ENCODE measurements at regions not wholly inside any gene's neighbourhood (a gene's known extent, or its start where the extent isn't known, plus 50 kb on each side); places are given as distances from the start of the nearest gene placed in this dataset.
"Not testable (repeated sequence)": the region's sequence is repeated elsewhere in the genome, so short reads cannot be mapped to it uniquely, and the experiment has no call there.

GRCh38 chr18:78459668-78460067, 520.0 kb upstream of the SALL3 start:
- Mint-ChIP-seq H3K27ac (no peak overlapping the region), H3K4me3 (no peak overlapping the region)
- no peak for DNase-seq

GRCh38 chr18:78460558-78460957, 519.1 kb upstream of the SALL3 start:
- Mint-ChIP-seq H3K36me3 (ENCODE audit: low read depth) (no peaks in the 10 kb centered on the region), H3K4me3 (no peak overlapping the region), H3K4me1 (no peaks in the 10 kb centered on the region), H3K27ac (no peak overlapping the region), H3K27me3 (no peaks in the 10 kb centered on the region)
- DNase-seq (no peak), ATAC-seq (no peak)
- H3K9me3 ChIP-seq (ENCODE audit: control insufficient read depth, low read length, poor library complexity, severe bottlenecking): no peaks in the 10 kb centered on the region

More at GRCh38 chr18:78459668-78460067, 520.0 kb upstream of the SALL3 start:
- H3K9me3 ChIP-seq (ENCODE audit: control insufficient read depth, low read length, poor library complexity, severe bottlenecking): no peaks in the 10 kb centered on the region
- no peaks in the 10 kb centered on the region for H3K4me1 Mint-ChIP-seq
- H3K36me3 Mint-ChIP-seq (ENCODE audit: low read depth): no peaks in the 10 kb centered on the region
- no peak for ATAC-seq
- H3K27me3 Mint-ChIP-seq: no peaks in the 10 kb centered on the region

GRCh38 chr18:78473563-78473962, 506.1 kb upstream of the SALL3 start:
- DNase-seq: no peak
- Mint-ChIP-seq H3K36me3 (ENCODE audit: low read depth) (no peaks in the 10 kb centered on the region), H3K4me1 (no peaks in the 10 kb centered on the region), H3K27me3 (no peaks in the 10 kb centered on the region), H3K4me3 (no peak overlapping the region), H3K27ac (no peak overlapping the region)
- no peak for ATAC-seq
- H3K9me3 ChIP-seq (ENCODE audit: control insufficient read depth, low read length, poor library complexity, severe bottlenecking): no peaks in the 10 kb centered on the region

- H3K4me3 Mint-ChIP-seq: no peak overlapping the region
- H3K4me1 Mint-ChIP-seq: no peaks in the 10 kb centered on the region
- H3K27ac Mint-ChIP-seq: no peak overlapping the region
Measured at GRCh38 chr18:78477840-78478239, 501.8 kb upstream of the SALL3 start.

GRCh38 chr18:78479443-78479842, 500.2 kb upstream of the SALL3 start:
- no peaks in the 10 kb centered on the region for H3K9me3 ChIP-seq (ENCODE audit: control insufficient read depth, low read length, poor library complexity, severe bottlenecking)
- H3K4me1 Mint-ChIP-seq: no peaks in the 10 kb centered on the region
- H3K27me3 Mint-ChIP-seq: no peaks in the 10 kb centered on the region
- DNase-seq (no peak), ATAC-seq (no peak)
- H3K36me3 Mint-ChIP-seq (ENCODE audit: low read depth): no peaks in the 10 kb centered on the region
- no peak overlapping the region for H3K27ac Mint-ChIP-seq
- no peak overlapping the region for H3K4me3 Mint-ChIP-seq

More at GRCh38 chr18:78477840-78478239, 501.8 kb upstream of the SALL3 start:
- H3K36me3 Mint-ChIP-seq (ENCODE audit: low read depth): no peaks in the 10 kb centered on the region
- DNase-seq (no peak), ATAC-seq (no peak)
- no peaks in the 10 kb centered on the region for H3K27me3 Mint-ChIP-seq
- H3K9me3 ChIP-seq (ENCODE audit: control insufficient read depth, low read length, poor library complexity, severe bottlenecking): no peaks in the 10 kb centered on the region

GRCh38 chr18:78480262-78481054, 499.2 kb upstream of the SALL3 start:
- H3K36me3 Mint-ChIP-seq (ENCODE audit: low read depth): no peaks in the 10 kb centered on the region

GRCh38 chr18:78482378-78482777, 497.2 kb upstream of the SALL3 start:
- H3K27ac Mint-ChIP-seq: no peak overlapping the region
- DNase-seq: no peak
- H3K4me1 Mint-ChIP-seq: no peaks in the 10 kb centered on the region
- no peak overlapping the region for H3K4me3 Mint-ChIP-seq
- H3K27me3 Mint-ChIP-seq: no peaks in the 10 kb centered on the region
- no peaks in the 10 kb centered on the region for H3K9me3 ChIP-seq (ENCODE audit: control insufficient read depth, low read length, poor library complexity, severe bottlenecking)
- no peaks in the 10 kb centered on the region for H3K36me3 Mint-ChIP-seq (ENCODE audit: low read depth)
- ATAC-seq: no peak

More at GRCh38 chr18:78480262-78481054, 499.2 kb upstream of the SALL3 start:
- Mint-ChIP-seq H3K4me3 (no peak overlapping the region), H3K4me1 (no peaks in the 10 kb centered on the region), H3K27ac (no peak overlapping the region), H3K27me3 (no peaks in the 10 kb centered on the region)
- DNase-seq (no peak), ATAC-seq (no peak)
- no peaks in the 10 kb centered on the region for H3K9me3 ChIP-seq (ENCODE audit: control insufficient read depth, low read length, poor library complexity, severe bottlenecking)

- H3K27me3 Mint-ChIP-seq: no peaks in the 10 kb centered on the region
- H3K4me1 Mint-ChIP-seq: no peaks in the 10 kb centered on the region
- ATAC-seq (no peak), DNase-seq (no peak)
- no peaks in the 10 kb centered on the region for H3K36me3 Mint-ChIP-seq (ENCODE audit: low read depth)
- H3K27ac Mint-ChIP-seq: no peak overlapping the region
- H3K9me3 ChIP-seq (ENCODE audit: control insufficient read depth, low read length, poor library complexity, severe bottlenecking): no peaks in the 10 kb centered on the region
- H3K4me3 Mint-ChIP-seq: no peak overlapping the region
Measured at GRCh38 chr18:78487649-78488048, 492.0 kb upstream of the SALL3 start.

GRCh38 chr18:78492064-78492812, 487.4 kb upstream of the SALL3 start:
- no peak for ATAC-seq
- no peaks in the 10 kb centered on the region for H3K9me3 ChIP-seq (ENCODE audit: control insufficient read depth, low read length, poor library complexity, severe bottlenecking)
- Mint-ChIP-seq H3K27ac (no peak overlapping the region), H3K27me3 (no peaks in the 10 kb centered on the region), H3K36me3 (ENCODE audit: low read depth) (no peaks in the 10 kb centered on the region), H3K4me3 (no peak overlapping the region), H3K4me1 (no peaks in the 10 kb centered on the region)
- DNase-seq: no peak

GRCh38 chr18:78492813-78493371, 486.7 kb upstream of the SALL3 start:
- Mint-ChIP-seq H3K4me3 (no peak overlapping the region), H3K4me1 (no peaks in the 10 kb centered on the region), H3K27ac (no peak overlapping the region), H3K36me3 (ENCODE audit: low read depth) (no peaks in the 10 kb centered on the region), H3K27me3 (no peaks in the 10 kb centered on the region)
- DNase-seq (no peak), ATAC-seq (no peak)
- H3K9me3 ChIP-seq (ENCODE audit: control insufficient read depth, low read length, poor library complexity, severe bottlenecking): no peaks in the 10 kb centered on the region

- H3K9me3 ChIP-seq (ENCODE audit: control insufficient read depth, low read length, poor library complexity, severe bottlenecking); H3K4me3 Mint-ChIP-seq; ATAC-seq; H3K4me1 Mint-ChIP-seq; H3K27me3 Mint-ChIP-seq; DNase-seq; H3K27ac Mint-ChIP-seq; H3K36me3 Mint-ChIP-seq (ENCODE audit: low read depth): not testable (repeated sequence)
Measured at GRCh38 chr18:78493490-78493889, 486.1 kb upstream of the SALL3 start.

GRCh38 chr18:78494204-78495085, 485.2 kb upstream of the SALL3 start:
- H3K27me3 Mint-ChIP-seq: no peaks in the 10 kb centered on the region

GRCh38 chr18:78495550-78495949, 484.1 kb upstream of the SALL3 start:
- no peak overlapping the region for H3K4me3 Mint-ChIP-seq
- no peaks in the 10 kb centered on the region for H3K9me3 ChIP-seq (ENCODE audit: control insufficient read depth, low read length, poor library complexity, severe bottlenecking)
- H3K27me3 Mint-ChIP-seq: no peaks in the 10 kb centered on the region
- no peak overlapping the region for H3K27ac Mint-ChIP-seq
- H3K4me1 Mint-ChIP-seq: no peaks in the 10 kb centered on the region
- DNase-seq (no peak), ATAC-seq (no peak)
- no peaks in the 10 kb centered on the region for H3K36me3 Mint-ChIP-seq (ENCODE audit: low read depth)

More at GRCh38 chr18:78494204-78495085, 485.2 kb upstream of the SALL3 start:
- no peak overlapping the region for H3K4me3 Mint-ChIP-seq
- no peaks in the 10 kb centered on the region for H3K4me1 Mint-ChIP-seq
- H3K27ac Mint-ChIP-seq: no peak overlapping the region
- no peaks in the 10 kb centered on the region for H3K9me3 ChIP-seq (ENCODE audit: control insufficient read depth, low read length, poor library complexity, severe bottlenecking)
- ATAC-seq: no peak
- no peaks in the 10 kb centered on the region for H3K36me3 Mint-ChIP-seq (ENCODE audit: low read depth)
- no peak for DNase-seq

Measured in T-helper 17 cell (primary cell).